Neural crest cell (in vitro differentiated cells): ENCODE measurements at regions not wholly inside any gene's neighbourhood (a gene's known extent, or its start where the extent isn't known, plus 50 kb on each side); places are given as distances from the start of the nearest gene placed in this dataset.

Source experiments
- DNase-seq: peaks from one replicate; pipeline ENCODE4 v3.0.0; 2021; ENCODE audit warnings: low read depth, mixed read lengths, low spot score
- H3K27ac Mint-ChIP-seq: one replicate; pipeline ENCODE4 v1.8.0; 2021; ENCODE audit warnings: mild to moderate bottlenecking, mixed read lengths; ENCODE audit not compliant: unreplicated experiment
- H3K27me3 Mint-ChIP-seq: 2 replicates; pipeline ENCODE4 v1.8.0; 2021; ENCODE audit warnings: low read depth, mild to moderate bottlenecking, mixed read lengths
- H3K36me3 Mint-ChIP-seq: 2 replicates; pipeline ENCODE4 v1.8.0; 2021; ENCODE audit warnings: low read depth, mild to moderate bottlenecking, mixed read lengths
- H3K4me1 Mint-ChIP-seq: 2 replicates; pipeline ENCODE4 v1.8.0; 2021; ENCODE audit warnings: mixed read lengths
- H3K4me3 Mint-ChIP-seq: one replicate; pipeline ENCODE4 v1.8.0; 2021; ENCODE audit warnings: mild to moderate bottlenecking, mixed read lengths
- H3K9me3 Mint-ChIP-seq: 2 replicates; pipeline ENCODE4 v1.8.0; 2021; ENCODE audit warnings: mixed read lengths
- CTCF ChIP-seq: fragments of 200-600 bp; sonication (generic); conservative IDR thresholded peaks from 2 replicates; pipeline ENCODE4 v1.5.0; 2021; ENCODE audit warnings: antibody characterized with exemption, mild to moderate bottlenecking

- Mint-ChIP-seq H3K36me3 (no peaks in the 10 kb centered on the region), H3K4me3 (no peak overlapping the region), H3K27ac (peak overlapping the region; percentile 76), H3K27me3 (no peaks in the 10 kb centered on the region), H3K4me1 (peaks cover 11% of the 10 kb centered on the region), H3K9me3 (no peaks in the 10 kb centered on the region)
- no peak for DNase-seq
- TF ChIP-seq CTCF = no peak
Measured at GRCh38 chr6:43850314-43851203, 80.5 kb downstream of the VEGFA start.

- no peak for TF ChIP-seq CTCF
- DNase-seq = no peak
- Mint-ChIP-seq H3K36me3 (no peaks in the 10 kb centered on the region), H3K27ac (no peak overlapping the region), H3K4me1 (peaks cover 11% of the 10 kb centered on the region), H3K4me3 (no peak overlapping the region), H3K9me3 (no peaks in the 10 kb centered on the region), H3K27me3 (no peaks in the 10 kb centered on the region)
Measured at GRCh38 chr6:43849844-43850243, 79.8 kb downstream of the VEGFA start.

- H3K36me3 Mint-ChIP-seq = no peaks in the 10 kb centered on the region
- no peak overlapping the region for H3K4me3 Mint-ChIP-seq
- H3K27me3 Mint-ChIP-seq = no peaks in the 10 kb centered on the region
- H3K27ac Mint-ChIP-seq = no peak overlapping the region
- TF ChIP-seq CTCF = no peak
- peaks cover 11% of the 10 kb centered on the region for H3K4me1 Mint-ChIP-seq
- H3K9me3 Mint-ChIP-seq = no peaks in the 10 kb centered on the region
- DNase-seq = no peak
Measured at GRCh38 chr6:43848671-43849391, 78.8 kb downstream of the VEGFA start.

GRCh38 chr6:43847741-43848630, 78.0 kb downstream of the VEGFA start:
- DNase-seq = no peak
- H3K27ac Mint-ChIP-seq = no peak overlapping the region
- no peaks in the 10 kb centered on the region for H3K9me3 Mint-ChIP-seq
- H3K4me1 Mint-ChIP-seq = peaks cover 20% of the 10 kb centered on the region
- H3K4me3 Mint-ChIP-seq = no peak overlapping the region
- H3K27me3 Mint-ChIP-seq = no peaks in the 10 kb centered on the region
- no peaks in the 10 kb centered on the region for H3K36me3 Mint-ChIP-seq
- no peak for TF ChIP-seq CTCF

- Mint-ChIP-seq H3K36me3 (no peaks in the 10 kb centered on the region), H3K4me1 (peaks cover 23% of the 10 kb centered on the region), H3K9me3 (no peaks in the 10 kb centered on the region), H3K4me3 (no peak overlapping the region), H3K27me3 (no peaks in the 10 kb centered on the region), H3K27ac (no peak overlapping the region)
- no peak for DNase-seq
- TF ChIP-seq CTCF = no peak
Measured at GRCh38 chr6:43846556-43846955, 76.5 kb downstream of the VEGFA start.
